ENCODE measurements at regions not wholly inside any gene's neighbourhood (a gene's known extent, or its start where the extent isn't known, plus 50 kb on each side); places are given as distances from the start of the nearest gene placed in this dataset.

- TF ChIP-seq CTCF (conservative IDR thresholded peaks at IDR 0.05; ENCODE audit: low read depth, low read length) (no peak), EZH2phosphoT487 (IDR thresholded peaks at IDR 0.05; ENCODE audit: borderline replicate concordance, low read length) (no peak)
Observed at GRCh38 chrX:9318766-9319165, 146.1 kb upstream of the TBL1X start.

Measured in PC-3 (cell line).